Activated B cell treated with CpG ODN at 0.5 μM for 24 hours (primary cell): ENCODE measurements at regions not wholly inside any gene's neighbourhood (a gene's known extent, or its start where the extent isn't known, plus 50 kb on each side); places are given as distances from the start of the nearest gene placed in this dataset.

Experiments
- ATAC-seq: fragments of 200-7000 bp; cut with Tn5 transposase; one replicate; pipeline ENCODE4 v1.10.0; 2021; ENCODE audit warnings: low read depth, mild to moderate bottlenecking, moderate library complexity
- CTCF ChIA-PET: fragments of 350-600 bp; sonication (Branson Sonifier 250); formaldehyde crosslinking; loops from one replicate; lab custom pipeline; 2021; ENCODE audit warnings: antibody characterized with exemption; lab: Charles Lee
- POLR2A ChIA-PET: fragments of 350-600 bp; sonication (Branson Sonifier 250); formaldehyde crosslinking; loops from one replicate; lab custom pipeline; 2021; ENCODE audit warnings: antibody characterized with exemption; lab: Charles Lee
- DNase-seq: peaks from one replicate; pipeline ENCODE4 v3.0.0; 2022
- H3K27ac Mint-ChIP-seq: one replicate; pipeline ENCODE4 v1.8.0; 2020; ENCODE audit warnings: mixed read lengths
- H3K27me3 Mint-ChIP-seq: one replicate; pipeline ENCODE4 v1.8.0; 2021; ENCODE audit warnings: mixed read lengths
- H3K36me3 Mint-ChIP-seq: one replicate; pipeline ENCODE4 v1.8.0; 2021; ENCODE audit warnings: low read depth, mixed read lengths
- H3K4me1 Mint-ChIP-seq: one replicate; pipeline ENCODE4 v1.8.0; 2021; ENCODE audit warnings: mixed read lengths
- H3K4me3 Mint-ChIP-seq: one replicate; pipeline ENCODE4 v1.8.0; 2020; ENCODE audit warnings: mild to moderate bottlenecking, mixed read lengths
- H3K9me3 Mint-ChIP-seq: one replicate; pipeline ENCODE4 v1.8.0; 2020; ENCODE audit warnings: mixed read lengths
- intact Hi-C: fragments of 100-400 bp; cut with micrococcal nuclease; formaldehyde crosslinking; loops from one replicate; pipeline ENCODE4 v1.15.1; 2024
- TF ChIP-seq, protein P1 (sequence below): fragments of 200-600 bp; IDR thresholded peaks from one replicate; pipeline ENCODE4 v1.8.0; 2022; ENCODE audit warnings: antibody characterized with exemption, mild to moderate bottlenecking

GRCh38 chr12:59459966-59460660 lies 135.7 kb upstream of the SLC16A7 start:
- ATAC-seq (no peak), DNase-seq (no peak)
- Mint-ChIP-seq H3K27ac (no peak overlapping the region), H3K4me1 (no peaks in the 10 kb centered on the region), H3K36me3 (no peaks in the 10 kb centered on the region), H3K4me3 (no peak overlapping the region), H3K27me3 (peaks cover 6% of the 10 kb centered on the region), H3K9me3 (no peaks in the 10 kb centered on the region)
- POLR2A ChIA-PET: no interaction called here
- intact Hi-C loops: no loop called here
- TF ChIP-seq, protein P1, sequence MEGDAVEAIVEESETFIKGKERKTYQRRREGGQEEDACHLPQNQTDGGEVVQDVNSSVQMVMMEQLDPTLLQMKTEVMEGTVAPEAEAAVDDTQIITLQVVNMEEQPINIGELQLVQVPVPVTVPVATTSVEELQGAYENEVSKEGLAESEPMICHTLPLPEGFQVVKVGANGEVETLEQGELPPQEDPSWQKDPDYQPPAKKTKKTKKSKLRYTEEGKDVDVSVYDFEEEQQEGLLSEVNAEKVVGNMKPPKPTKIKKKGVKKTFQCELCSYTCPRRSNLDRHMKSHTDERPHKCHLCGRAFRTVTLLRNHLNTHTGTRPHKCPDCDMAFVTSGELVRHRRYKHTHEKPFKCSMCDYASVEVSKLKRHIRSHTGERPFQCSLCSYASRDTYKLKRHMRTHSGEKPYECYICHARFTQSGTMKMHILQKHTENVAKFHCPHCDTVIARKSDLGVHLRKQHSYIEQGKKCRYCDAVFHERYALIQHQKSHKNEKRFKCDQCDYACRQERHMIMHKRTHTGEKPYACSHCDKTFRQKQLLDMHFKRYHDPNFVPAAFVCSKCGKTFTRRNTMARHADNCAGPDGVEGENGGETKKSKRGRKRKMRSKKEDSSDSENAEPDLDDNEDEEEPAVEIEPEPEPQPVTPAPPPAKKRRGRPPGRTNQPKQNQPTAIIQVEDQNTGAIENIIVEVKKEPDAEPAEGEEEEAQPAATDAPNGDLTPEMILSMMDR: no peak
- CTCF ChIA-PET: no interaction called here

GRCh38 chr12:59453475-59453874 lies 142.4 kb upstream of the SLC16A7 start:
- TF ChIP-seq, protein P1: no peak
- ChIA-PET CTCF (no interaction called here), POLR2A (no interaction called here)
- DNase-seq: no peak
- no peak for ATAC-seq
- Mint-ChIP-seq H3K27me3 (no peaks in the 10 kb centered on the region), H3K27ac (no peak overlapping the region), H3K36me3 (no peaks in the 10 kb centered on the region), H3K4me3 (no peak overlapping the region), H3K4me1 (no peaks in the 10 kb centered on the region), H3K9me3 (peaks cover 8% of the 10 kb centered on the region)
- intact Hi-C loops: no loop called here

DNA sequence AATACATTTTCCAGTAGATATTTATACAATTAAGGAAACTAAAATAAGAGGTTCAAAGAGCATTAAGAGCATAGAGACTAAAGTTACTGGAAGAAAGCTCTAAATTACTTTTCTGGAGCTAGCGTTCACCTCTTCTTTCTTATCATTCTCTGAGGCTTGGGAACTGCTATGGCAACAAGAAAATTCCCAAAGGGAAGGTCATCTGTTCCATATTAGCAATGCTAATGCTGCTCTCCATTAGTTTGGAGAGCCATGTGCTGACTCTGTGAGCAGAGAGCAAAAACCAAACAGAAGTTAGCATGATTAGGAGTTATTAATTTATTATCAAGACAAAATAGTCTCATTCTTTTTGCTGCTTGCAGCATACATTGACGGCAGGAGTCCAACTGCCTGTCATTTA lies 143.1 kb upstream of the SLC16A7 start:
- no peak for ATAC-seq
- TF ChIP-seq, protein P1: no peak

GRCh38 chr12:59452259-59452658 lies 143.6 kb upstream of the SLC16A7 start:
- intact Hi-C loops: no loop called here
- TF ChIP-seq, protein P1: no peak
- no peak for DNase-seq
- ChIA-PET CTCF (no interaction called here), POLR2A (no interaction called here)
- no peaks in the 10 kb centered on the region for H3K36me3 Mint-ChIP-seq
- H3K4me1 Mint-ChIP-seq: no peaks in the 10 kb centered on the region
- H3K27ac Mint-ChIP-seq: no peak overlapping the region
- no peaks in the 10 kb centered on the region for H3K27me3 Mint-ChIP-seq
- H3K9me3 Mint-ChIP-seq: peaks cover 8% of the 10 kb centered on the region
- no peak for ATAC-seq
- no peak overlapping the region for H3K4me3 Mint-ChIP-seq

More for the DNA sequence above, 143.1 kb upstream of the SLC16A7 start:
- CTCF ChIA-PET: no interaction called here
- H3K4me1 Mint-ChIP-seq: no peaks in the 10 kb centered on the region
- no peak overlapping the region for H3K27ac Mint-ChIP-seq
- no peak for DNase-seq
- no peaks in the 10 kb centered on the region for H3K27me3 Mint-ChIP-seq
- intact Hi-C loops: no loop called here
- POLR2A ChIA-PET: no interaction called here
- H3K9me3 Mint-ChIP-seq: peaks cover 8% of the 10 kb centered on the region
- no peak overlapping the region for H3K4me3 Mint-ChIP-seq
- H3K36me3 Mint-ChIP-seq: no peaks in the 10 kb centered on the region

GRCh38 chr12:59446116-59446515 lies 149.7 kb upstream of the SLC16A7 start:
- Mint-ChIP-seq H3K4me3 (no peak overlapping the region), H3K27me3 (no peaks in the 10 kb centered on the region), H3K9me3 (peaks cover 18% of the 10 kb centered on the region), H3K36me3 (no peaks in the 10 kb centered on the region), H3K4me1 (no peaks in the 10 kb centered on the region), H3K27ac (no peak overlapping the region)
- POLR2A ChIA-PET: no interaction called here
- intact Hi-C loops: no loop called here
- TF ChIP-seq, protein P1: no peak
- ATAC-seq: no peak
- no peak for DNase-seq
- CTCF ChIA-PET: interaction anchor here (1.3 to 1.5 kb wide), 2 partner anchors 361 to 389 kb away, joined by 9 to 12 read pairs; no protein-coding TSS in a partner anchor
